HEK293 (cell line): ENCODE measurements at regions not wholly inside any gene's neighbourhood (a gene's known extent, or its start where the extent isn't known, plus 50 kb on each side); places are given as distances from the start of the nearest gene placed in this dataset.

Source experiments
- CTCF ChIA-PET: fragments of 350-600 bp; formaldehyde crosslinking; extraction: SDS; loops from one replicate; lab custom pipeline; 2021; ENCODE audit warnings: antibody characterized with exemption; lab: Yijun Ruan, JAX
- POLR2A ChIA-PET: fragments of 300-600 bp; formaldehyde crosslinking; extraction: SDS; loops from one replicate; lab custom pipeline; 2020; ENCODE audit warnings: antibody characterized with exemption, inconsistent platforms; lab: Yijun Ruan, JAX
- H3K27ac ChIP-seq: fragments of 200-500 bp; sonication (Bioruptor generic); 2 replicates; pipeline ENCODE4 v1.5.1; 2014; ENCODE audit warnings: low read depth, low read length, control low read depth, inconsistent platforms; ENCODE audit errors: extremely low read depth
- H3K36me3 ChIP-seq, 2 experiments: fragments of 200-500 bp in 1 of 2; sonication (Bioruptor generic) in 1 of 2; 1 replicate in 1 of 2; 2 replicates in 1 of 2; pipeline ENCODE4 v1.5.1; 2014 to 2017; ENCODE audit warnings: inconsistent platforms in 2 of 2, low read length in 2 of 2; ENCODE audit not compliant: control insufficient read depth in 2 of 2, insufficient read depth in 1 of 2
- H3K4me1 ChIP-seq: fragments of 200-500 bp; sonication (Bioruptor generic); 2 replicates; pipeline ENCODE4 v1.5.1; 2014; ENCODE audit warnings: mild to moderate bottlenecking, low read length, inconsistent platforms; ENCODE audit not compliant: control insufficient read depth, insufficient read depth
- H3K4me3 ChIP-seq: 2 replicates; pipeline ENCODE4 v1.5.1; 2011; ENCODE audit warnings: low read depth, mild to moderate bottlenecking, control low read depth, low read length, moderate library complexity
- H3K9me3 ChIP-seq: fragments of 200-500 bp; sonication (Bioruptor generic); 2 replicates; pipeline ENCODE4 v1.5.1; 2014; ENCODE audit warnings: low read depth, low read length, inconsistent platforms; ENCODE audit not compliant: control insufficient read depth, insufficient read depth
- EGR2 ChIP-seq: fragments of 450-650 bp; formaldehyde crosslinking; IDR thresholded peaks from 2 replicates; pipeline ENCODE4 v1.5.1; 2016; ENCODE audit warnings: low read depth, missing biosample characterization, missing genetic modification characterization
- GLIS1 ChIP-seq: fragments of 450-650 bp; formaldehyde crosslinking; IDR thresholded peaks from 2 replicates; pipeline ENCODE4 v1.5.1; 2016; ENCODE audit warnings: missing biosample characterization, missing genetic modification characterization
- HOXC10 ChIP-seq: sonication (generic); formaldehyde crosslinking; IDR thresholded peaks from 2 replicates; pipeline ENCODE4 v1.8.1; 2023; ENCODE audit warnings: mild to moderate bottlenecking, missing genetic modification reagents
- YY2 ChIP-seq: fragments of 450-650 bp; formaldehyde crosslinking; IDR thresholded peaks from 2 replicates; pipeline ENCODE4 v1.5.1; 2016; ENCODE audit warnings: missing biosample characterization, missing genetic modification characterization
- ZBTB7A ChIP-seq: fragments of 450-650 bp; formaldehyde crosslinking; IDR thresholded peaks from 2 replicates; pipeline ENCODE4 v1.5.1; 2016; ENCODE audit warnings: low read depth, missing biosample characterization, missing genetic modification characterization
- ZNF112 ChIP-seq: fragments of 450-650 bp; formaldehyde crosslinking; IDR thresholded peaks from 2 replicates; pipeline ENCODE4 v1.5.0; 2017; ENCODE audit warnings: missing biosample characterization, missing genetic modification characterization
- ZNF132 ChIP-seq: fragments of 450-650 bp; formaldehyde crosslinking; IDR thresholded peaks from 2 replicates; pipeline ENCODE4 v1.5.1; 2017; ENCODE audit warnings: missing biosample characterization, missing genetic modification characterization, borderline replicate concordance
- ZNF157 ChIP-seq: fragments of 450-650 bp; formaldehyde crosslinking; IDR thresholded peaks from 2 replicates; pipeline ENCODE4 v1.5.1; 2016; ENCODE audit warnings: missing biosample characterization, missing genetic modification characterization
- ZNF16 ChIP-seq: fragments of 450-650 bp; formaldehyde crosslinking; IDR thresholded peaks from 2 replicates; pipeline ENCODE4 v1.5.1; 2016; ENCODE audit warnings: low read depth, missing biosample characterization, missing genetic modification characterization
- ZNF341 ChIP-seq: fragments of 450-650 bp; formaldehyde crosslinking; IDR thresholded peaks from 2 replicates; pipeline ENCODE4; 2016; ENCODE audit warnings: low read depth, missing biosample characterization, missing genetic modification characterization
- ZNF558 ChIP-seq: fragments of 450-650 bp; formaldehyde crosslinking; IDR thresholded peaks from 2 replicates; pipeline ENCODE4 v1.5.1; 2016; ENCODE audit warnings: missing biosample characterization, missing genetic modification characterization
- ZNF623 ChIP-seq: fragments of 450-650 bp; formaldehyde crosslinking; IDR thresholded peaks from 2 replicates; pipeline ENCODE4 v1.5.1; 2016; ENCODE audit warnings: missing biosample characterization, missing genetic modification characterization
- ZNF747 ChIP-seq: fragments of 450-650 bp; formaldehyde crosslinking; IDR thresholded peaks from 2 replicates; pipeline ENCODE4 v1.5.1; 2016; ENCODE audit warnings: missing biosample characterization, missing genetic modification characterization
- ZNF777 ChIP-seq: fragments of 450-650 bp; formaldehyde crosslinking; IDR thresholded peaks from 2 replicates; pipeline ENCODE4 v1.5.1; 2017; ENCODE audit warnings: missing biosample characterization, missing genetic modification characterization, borderline replicate concordance
- TF ChIP-seq, protein P1 (sequence below): fragments of 450-650 bp; formaldehyde crosslinking; IDR thresholded peaks from 2 replicates; pipeline ENCODE4 v1.5.1; 2016; ENCODE audit warnings: missing biosample characterization, missing genetic modification characterization
- TF ChIP-seq, protein P2 (sequence below): fragments of 450-650 bp; formaldehyde crosslinking; IDR thresholded peaks from 2 replicates; pipeline ENCODE4 v1.5.1; 2017; ENCODE audit warnings: missing biosample characterization, missing genetic modification characterization
- TF ChIP-seq, protein P3 (sequence below): fragments of 450-650 bp; formaldehyde crosslinking; IDR thresholded peaks from 2 replicates; pipeline ENCODE4 v1.5.1; 2016; ENCODE audit warnings: missing biosample characterization, missing genetic modification characterization
- TF ChIP-seq, protein P4 (sequence below): fragments of 450-650 bp; formaldehyde crosslinking; IDR thresholded peaks from 2 replicates; pipeline ENCODE4 v1.5.1; 2016; ENCODE audit warnings: missing biosample characterization, missing genetic modification characterization
- TF ChIP-seq, protein P5 (sequence below): fragments of 450-650 bp; formaldehyde crosslinking; IDR thresholded peaks from 2 replicates; pipeline ENCODE4 v1.5.0; 2017; ENCODE audit warnings: missing biosample characterization, missing genetic modification characterization, borderline replicate concordance

DNA sequence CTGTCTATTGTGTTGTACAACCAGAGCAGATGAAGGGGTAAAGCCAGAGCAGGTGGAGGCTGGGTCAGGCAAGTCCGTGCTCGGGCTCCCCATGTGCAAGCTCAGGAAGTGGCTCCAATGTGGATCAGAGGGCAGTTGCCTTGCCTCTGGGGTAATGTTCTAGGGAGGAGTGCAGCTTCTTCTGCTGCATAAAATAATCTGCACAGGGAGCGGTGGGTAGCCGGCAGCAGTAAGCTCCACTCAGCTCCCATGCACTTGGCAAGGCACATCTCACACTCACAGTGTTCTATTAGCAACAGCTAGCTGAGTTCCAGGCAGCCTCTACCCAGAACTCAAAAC, 565.3 kb upstream of the SLITRK1 start:
- Histone ChIP-seq H3K9me3 (no peaks in the 10 kb centered on the region), H3K36me3 (no peaks in the 10 kb centered on the region), H3K27ac (no peak overlapping the region), H3K4me3 (no peak overlapping the region), H3K4me1 (no peaks in the 10 kb centered on the region)
- TF ChIP-seq, protein P1, sequence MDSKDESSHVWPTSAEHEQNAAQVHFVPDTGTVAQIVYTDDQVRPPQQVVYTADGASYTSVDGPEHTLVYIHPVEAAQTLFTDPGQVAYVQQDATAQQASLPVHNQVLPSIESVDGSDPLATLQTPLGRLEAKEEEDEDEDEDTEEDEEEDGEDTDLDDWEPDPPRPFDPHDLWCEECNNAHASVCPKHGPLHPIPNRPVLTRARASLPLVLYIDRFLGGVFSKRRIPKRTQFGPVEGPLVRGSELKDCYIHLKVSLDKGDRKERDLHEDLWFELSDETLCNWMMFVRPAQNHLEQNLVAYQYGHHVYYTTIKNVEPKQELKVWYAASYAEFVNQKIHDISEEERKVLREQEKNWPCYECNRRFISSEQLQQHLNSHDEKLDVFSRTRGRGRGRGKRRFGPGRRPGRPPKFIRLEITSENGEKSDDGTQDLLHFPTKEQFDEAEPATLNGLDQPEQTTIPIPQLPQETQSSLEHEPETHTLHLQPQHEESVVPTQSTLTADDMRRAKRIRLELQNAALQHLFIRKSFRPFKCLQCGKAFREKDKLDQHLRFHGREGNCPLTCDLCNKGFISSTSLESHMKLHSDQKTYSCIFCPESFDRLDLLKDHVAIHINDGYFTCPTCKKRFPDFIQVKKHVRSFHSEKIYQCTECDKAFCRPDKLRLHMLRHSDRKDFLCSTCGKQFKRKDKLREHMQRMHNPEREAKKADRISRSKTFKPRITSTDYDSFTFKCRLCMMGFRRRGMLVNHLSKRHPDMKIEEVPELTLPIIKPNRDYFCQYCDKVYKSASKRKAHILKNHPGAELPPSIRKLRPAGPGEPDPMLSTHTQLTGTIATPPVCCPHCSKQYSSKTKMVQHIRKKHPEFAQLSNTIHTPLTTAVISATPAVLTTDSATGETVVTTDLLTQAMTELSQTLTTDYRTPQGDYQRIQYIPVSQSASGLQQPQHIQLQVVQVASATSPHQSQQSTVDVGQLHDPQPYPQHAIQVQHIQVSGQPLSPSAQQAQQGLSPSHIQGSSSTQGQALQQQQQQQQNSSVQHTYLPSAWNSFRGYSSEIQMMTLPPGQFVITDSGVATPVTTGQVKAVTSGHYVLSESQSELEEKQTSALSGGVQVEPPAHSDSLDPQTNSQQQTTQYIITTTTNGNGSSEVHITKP = no peak
- TF ChIP-seq EGR2 (tag by site-specific recombination) (no peak), ZNF132 (tag by site-specific recombination) (no peak), ZBTB7A (tag by site-specific recombination) (no peak)
- POLR2A ChIA-PET = no interaction called here
- CTCF ChIA-PET = no interaction called here

DNA sequence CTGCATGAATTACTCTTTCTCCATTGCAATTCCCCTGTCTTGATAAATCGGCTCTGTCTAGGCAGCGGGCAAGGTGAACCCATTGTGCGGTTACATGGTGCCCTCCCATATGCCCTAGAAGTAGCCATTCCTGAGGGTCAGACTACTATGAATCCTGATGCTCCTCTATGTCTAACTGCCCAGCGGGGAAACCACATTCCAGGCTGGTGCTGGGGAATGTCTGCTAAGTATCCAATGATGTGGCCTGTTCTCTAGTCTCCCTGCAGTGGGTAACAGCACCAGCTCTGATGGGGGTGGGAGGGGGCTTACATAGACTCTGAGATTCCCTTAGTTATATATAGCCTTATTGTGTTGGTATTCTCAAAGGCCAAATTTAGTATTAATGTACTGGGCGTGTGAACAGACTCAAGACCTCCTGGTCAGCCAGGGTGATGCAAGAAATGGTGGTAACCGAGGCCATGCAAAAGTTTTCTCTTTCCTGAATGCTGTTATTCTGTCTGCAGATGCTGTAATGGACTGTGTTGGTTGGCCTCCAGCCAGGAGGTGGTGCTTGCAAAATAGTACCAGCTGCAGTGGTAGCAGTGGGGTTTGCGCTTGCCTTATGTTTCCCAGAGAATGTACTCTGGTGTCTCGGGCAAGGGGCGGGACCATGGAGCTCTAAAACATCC, 564.8 kb upstream of the SLITRK1 start:
- ChIA-PET POLR2A (no interaction called here), CTCF (no interaction called here)
- H3K4me3 ChIP-seq = no peak overlapping the region
- no peaks in the 10 kb centered on the region for H3K36me3 ChIP-seq
- H3K4me1 ChIP-seq = no peaks in the 10 kb centered on the region
- TF ChIP-seq ZNF112 (tag by site-specific recombination) (no peak), ZNF623 (tag by site-specific recombination) (no peak), ZNF777 (tag by site-specific recombination) (no peak), ZNF16 (tag by site-specific recombination) (no peak), YY2 (tag by site-specific recombination) (no peak), ZNF558 (no peak), GLIS1 (no peak), HOXC10 (CRISPR knock-in tag) (no peak), ZNF341 (tag by site-specific recombination) (no peak), ZNF157 (no peak), ZNF747 (tag by site-specific recombination) (no peak)
- TF ChIP-seq, protein P2, sequence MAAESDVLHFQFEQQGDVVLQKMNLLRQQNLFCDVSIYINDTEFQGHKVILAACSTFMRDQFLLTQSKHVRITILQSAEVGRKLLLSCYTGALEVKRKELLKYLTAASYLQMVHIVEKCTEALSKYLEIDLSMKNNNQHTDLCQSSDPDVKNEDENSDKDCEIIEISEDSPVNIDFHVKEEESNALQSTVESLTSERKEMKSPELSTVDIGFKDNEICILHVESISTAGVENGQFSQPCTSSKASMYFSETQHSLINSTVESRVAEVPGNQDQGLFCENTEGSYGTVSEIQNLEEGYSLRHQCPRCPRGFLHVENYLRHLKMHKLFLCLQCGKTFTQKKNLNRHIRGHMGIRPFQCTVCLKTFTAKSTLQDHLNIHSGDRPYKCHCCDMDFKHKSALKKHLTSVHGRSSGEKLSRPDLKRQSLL (tag by site-specific recombination) = no peak
- TF ChIP-seq, protein P3, sequence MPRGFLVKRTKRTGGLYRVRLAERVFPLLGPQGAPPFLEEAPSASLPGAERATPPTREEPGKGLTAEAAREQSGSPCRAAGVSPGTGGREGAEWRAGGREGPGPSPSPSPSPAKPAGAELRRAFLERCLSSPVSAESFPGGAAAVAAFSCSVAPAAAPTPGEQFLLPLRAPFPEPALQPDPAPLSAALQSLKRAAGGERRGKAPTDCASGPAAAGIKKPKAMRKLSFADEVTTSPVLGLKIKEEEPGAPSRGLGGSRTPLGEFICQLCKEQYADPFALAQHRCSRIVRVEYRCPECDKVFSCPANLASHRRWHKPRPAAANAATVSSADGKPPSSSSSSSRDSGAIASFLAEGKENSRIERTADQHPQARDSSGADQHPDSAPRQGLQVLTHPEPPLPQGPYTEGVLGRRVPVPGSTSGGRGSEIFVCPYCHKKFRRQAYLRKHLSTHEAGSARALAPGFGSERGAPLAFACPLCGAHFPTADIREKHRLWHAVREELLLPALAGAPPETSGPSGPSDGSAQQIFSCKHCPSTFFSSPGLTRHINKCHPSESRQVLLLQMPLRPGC (tag by site-specific recombination) = no peak
- TF ChIP-seq, protein P4, sequence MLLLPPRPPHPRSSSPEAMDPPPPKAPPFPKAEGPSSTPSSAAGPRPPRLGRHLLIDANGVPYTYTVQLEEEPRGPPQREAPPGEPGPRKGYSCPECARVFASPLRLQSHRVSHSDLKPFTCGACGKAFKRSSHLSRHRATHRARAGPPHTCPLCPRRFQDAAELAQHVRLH (tag by site-specific recombination) = no peak
- TF ChIP-seq, protein P5, sequence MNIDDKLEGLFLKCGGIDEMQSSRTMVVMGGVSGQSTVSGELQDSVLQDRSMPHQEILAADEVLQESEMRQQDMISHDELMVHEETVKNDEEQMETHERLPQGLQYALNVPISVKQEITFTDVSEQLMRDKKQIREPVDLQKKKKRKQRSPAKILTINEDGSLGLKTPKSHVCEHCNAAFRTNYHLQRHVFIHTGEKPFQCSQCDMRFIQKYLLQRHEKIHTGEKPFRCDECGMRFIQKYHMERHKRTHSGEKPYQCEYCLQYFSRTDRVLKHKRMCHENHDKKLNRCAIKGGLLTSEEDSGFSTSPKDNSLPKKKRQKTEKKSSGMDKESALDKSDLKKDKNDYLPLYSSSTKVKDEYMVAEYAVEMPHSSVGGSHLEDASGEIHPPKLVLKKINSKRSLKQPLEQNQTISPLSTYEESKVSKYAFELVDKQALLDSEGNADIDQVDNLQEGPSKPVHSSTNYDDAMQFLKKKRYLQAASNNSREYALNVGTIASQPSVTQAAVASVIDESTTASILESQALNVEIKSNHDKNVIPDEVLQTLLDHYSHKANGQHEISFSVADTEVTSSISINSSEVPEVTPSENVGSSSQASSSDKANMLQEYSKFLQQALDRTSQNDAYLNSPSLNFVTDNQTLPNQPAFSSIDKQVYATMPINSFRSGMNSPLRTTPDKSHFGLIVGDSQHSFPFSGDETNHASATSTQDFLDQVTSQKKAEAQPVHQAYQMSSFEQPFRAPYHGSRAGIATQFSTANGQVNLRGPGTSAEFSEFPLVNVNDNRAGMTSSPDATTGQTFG (tag by site-specific recombination) = no peak
- H3K9me3 ChIP-seq = no peaks in the 10 kb centered on the region
- H3K27ac ChIP-seq = no peak overlapping the region
